ENCODE measurements at regions not wholly inside any gene's neighbourhood (a gene's known extent, or its start where the extent isn't known, plus 50 kb on each side); places are given as distances from the start of the nearest gene placed in this dataset.

DNA sequence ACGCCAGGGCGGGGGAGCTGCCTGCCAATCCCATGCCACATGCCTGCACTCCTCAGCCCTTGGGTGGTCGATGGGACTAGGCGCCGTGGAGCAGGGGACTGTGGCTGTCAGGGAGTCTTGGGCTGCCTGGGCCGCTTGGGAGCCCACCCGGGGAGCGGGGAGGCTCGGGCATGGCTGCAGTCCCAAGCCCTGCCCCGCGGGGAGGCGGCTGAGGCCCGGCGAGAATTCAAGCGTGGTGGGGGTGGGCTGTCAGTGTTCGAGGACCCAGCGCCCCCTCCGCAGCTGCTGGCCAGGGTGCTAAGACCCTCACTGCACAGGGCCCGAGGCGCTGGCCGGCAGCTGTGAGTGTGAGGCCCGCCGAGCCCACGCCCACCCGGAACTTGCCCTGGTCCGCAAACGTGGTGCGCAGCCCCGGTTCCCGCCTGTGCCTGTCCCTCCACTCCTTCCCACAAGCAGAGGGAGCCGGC is 83.2 kb upstream of the DMRTA1 start:
- Histone ChIP-seq H3K9me3 (ENCODE audit: control insufficient read depth, low read depth, low read length) (no peaks in the 10 kb centered on the region), H3K27ac (ENCODE audit: insufficient read length, low read depth, low read length) (no peak overlapping the region), H3K23ac (ENCODE audit: insufficient read length, low read depth, low read length) (no peak overlapping the region), H4K91ac (ENCODE audit: insufficient read length, low read depth, low read length) (no peak overlapping the region), H3K4me2 (ENCODE audit: insufficient read depth, insufficient read length, low read length) (no peak overlapping the region), H3K4ac (ENCODE audit: low read depth, low read length) (no peak overlapping the region), H3K79me1 (ENCODE audit: insufficient read depth, low read depth, low read length, poor library complexity, severe bottlenecking) (no peaks in the 10 kb centered on the region), H2BK5ac (ENCODE audit: insufficient read length, low read length) (no peak overlapping the region), H3K4me1 (ENCODE audit: insufficient read depth, low read length) (no peaks in the 10 kb centered on the region), H2AK5ac (ENCODE audit: insufficient read length, low read length) (no peak overlapping the region), H3K27me3 (ENCODE audit: insufficient read depth, low read length) (no peaks in the 10 kb centered on the region), H2AFZ (ENCODE audit: low read length) (no peak overlapping the region), H3T11ph (ENCODE audit: low read length) (no peak overlapping the region), H3K23me2 (ENCODE audit: insufficient read length, low read depth, low read length, poor library complexity, severe bottlenecking) (no peaks in the 10 kb centered on the region), H4K5ac (ENCODE audit: insufficient read length, low read depth, low read length) (no peak overlapping the region), H2BK20ac (ENCODE audit: low read depth, low read length, poor library complexity, severe bottlenecking) (no peak overlapping the region), H2BK15ac (ENCODE audit: low read depth, low read length) (no peak overlapping the region), H3K9ac (ENCODE audit: extremely low read depth, insufficient read length, low read length) (no peak overlapping the region), H2BK120ac (ENCODE audit: low read depth, low read length, poor library complexity, severe bottlenecking) (no peak overlapping the region), H4K8ac (replicated peaks; ENCODE audit: insufficient read length, low read depth, low read length) (no peak overlapping the region), H4K20me1 (ENCODE audit: control insufficient read depth, insufficient read depth, insufficient read length) (no peaks in the 10 kb centered on the region), H3K18ac (ENCODE audit: insufficient read length, low read depth, low read length) (no peak overlapping the region), H3K14ac (ENCODE audit: insufficient read depth, low read length) (no peak overlapping the region), H3K79me2 (ENCODE audit: insufficient read depth, low read length) (no peaks in the 10 kb centered on the region), H2BK12ac (ENCODE audit: insufficient read length, low read depth, low read length) (no peak overlapping the region), H3K56ac (ENCODE audit: insufficient read length, low read depth, low read length) (no peak overlapping the region)
- H3K4me1 Mint-ChIP-seq: no peaks in the 10 kb centered on the region
- TF ChIP-seq, protein P1, sequence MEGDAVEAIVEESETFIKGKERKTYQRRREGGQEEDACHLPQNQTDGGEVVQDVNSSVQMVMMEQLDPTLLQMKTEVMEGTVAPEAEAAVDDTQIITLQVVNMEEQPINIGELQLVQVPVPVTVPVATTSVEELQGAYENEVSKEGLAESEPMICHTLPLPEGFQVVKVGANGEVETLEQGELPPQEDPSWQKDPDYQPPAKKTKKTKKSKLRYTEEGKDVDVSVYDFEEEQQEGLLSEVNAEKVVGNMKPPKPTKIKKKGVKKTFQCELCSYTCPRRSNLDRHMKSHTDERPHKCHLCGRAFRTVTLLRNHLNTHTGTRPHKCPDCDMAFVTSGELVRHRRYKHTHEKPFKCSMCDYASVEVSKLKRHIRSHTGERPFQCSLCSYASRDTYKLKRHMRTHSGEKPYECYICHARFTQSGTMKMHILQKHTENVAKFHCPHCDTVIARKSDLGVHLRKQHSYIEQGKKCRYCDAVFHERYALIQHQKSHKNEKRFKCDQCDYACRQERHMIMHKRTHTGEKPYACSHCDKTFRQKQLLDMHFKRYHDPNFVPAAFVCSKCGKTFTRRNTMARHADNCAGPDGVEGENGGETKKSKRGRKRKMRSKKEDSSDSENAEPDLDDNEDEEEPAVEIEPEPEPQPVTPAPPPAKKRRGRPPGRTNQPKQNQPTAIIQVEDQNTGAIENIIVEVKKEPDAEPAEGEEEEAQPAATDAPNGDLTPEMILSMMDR (conservative IDR thresholded peaks at IDR 0.05): no peak
- H3K9me3 Mint-ChIP-seq: peaks cover 2 to 3% of the 10 kb centered on the region in 2 experiments; a peak in 2 of 5 replicates
- no CpG with 5 or more reads among the region's 31 CpGs for WGBS (ENCODE audit: extremely low coverage, insufficient read length, low lambda C conversion rate)
- no peak for DNase-seq
- no peak overlapping the region for H3K4me3 Mint-ChIP-seq
- H3K27me3 Mint-ChIP-seq (ENCODE audit: low read depth): peaks cover 6% of the 10 kb centered on the region
- H3K27ac Mint-ChIP-seq: no peak overlapping the region
- peaks cover 0 to 4% (median 2%) of the 10 kb centered on the region in 3 experiments; a peak in 3 of 7 replicates for H3K36me3 Mint-ChIP-seq (ENCODE audit: insufficient read depth in 1 of 3, low read depth in 3 of 3)

Measured in H9 (cell line).